ENCODE measurements at regions not wholly inside any gene's neighbourhood (a gene's known extent, or its start where the extent isn't known, plus 50 kb on each side); places are given as distances from the start of the nearest gene placed in this dataset.

GRCh38 chr6:56349194-56349593 lies 101.8 kb upstream of the COL21A1 start:
- in situ Hi-C loops (cut with MboI; ENCODE audit: low sequenced_read_pairs), result no loop called here

- in situ Hi-C loops (cut with MboI; ENCODE audit: low sequenced_read_pairs), result no loop called here
Observed at GRCh38 chr6:56348578-56348977, 101.2 kb upstream of the COL21A1 start.

GRCh38 chr6:56347526-56347925 lies 100.1 kb upstream of the COL21A1 start:
- in situ Hi-C loops (cut with MboI; ENCODE audit: low sequenced_read_pairs), result no loop called here

GRCh38 chr6:56346958-56347357 lies 99.6 kb upstream of the COL21A1 start:
- in situ Hi-C loops (cut with MboI; ENCODE audit: low sequenced_read_pairs), result no loop called here

GRCh38 chr6:56345376-56345995 lies 98.1 kb upstream of the COL21A1 start:
- in situ Hi-C loops (cut with MboI; ENCODE audit: low sequenced_read_pairs), result no loop called here

- in situ Hi-C loops (cut with MboI; ENCODE audit: low sequenced_read_pairs), result no loop called here
Observed at GRCh38 chr6:56343295-56343694, 95.9 kb upstream of the COL21A1 start.

GRCh38 chr6:56339524-56339923 lies 92.1 kb upstream of the COL21A1 start:
- in situ Hi-C loops (cut with MboI; ENCODE audit: low sequenced_read_pairs), result no loop called here

GRCh38 chr6:56335726-56336125 lies 88.3 kb upstream of the COL21A1 start:
- in situ Hi-C loops (cut with MboI; ENCODE audit: low sequenced_read_pairs), result no loop called here

GRCh38 chr6:56334937-56335336 lies 87.6 kb upstream of the COL21A1 start:
- in situ Hi-C loops (cut with MboI; ENCODE audit: low sequenced_read_pairs), result no loop called here

- in situ Hi-C loops (cut with MboI; ENCODE audit: low sequenced_read_pairs), result no loop called here
Observed at GRCh38 chr6:56329271-56330050, 82.1 kb upstream of the COL21A1 start.

- in situ Hi-C loops (cut with MboI; ENCODE audit: low sequenced_read_pairs), result no loop called here
Observed at GRCh38 chr6:56328728-56329090, 81.3 kb upstream of the COL21A1 start.

GRCh38 chr6:56327946-56328727 lies 80.8 kb upstream of the COL21A1 start:
- in situ Hi-C loops (cut with MboI; ENCODE audit: low sequenced_read_pairs), result no loop called here

GRCh38 chr6:56324396-56324795 lies 77.0 kb upstream of the COL21A1 start:
- in situ Hi-C loops (cut with MboI; ENCODE audit: low sequenced_read_pairs), result no loop called here

- in situ Hi-C loops (cut with MboI; ENCODE audit: low sequenced_read_pairs), result no loop called here
Observed at GRCh38 chr6:56318851-56319250, 71.5 kb upstream of the COL21A1 start.

GRCh38 chr6:56314683-56315523 lies 67.5 kb upstream of the COL21A1 start:
- in situ Hi-C loops (cut with MboI; ENCODE audit: low sequenced_read_pairs), result no loop called here

GRCh38 chr6:56311533-56312448 lies 64.4 kb upstream of the COL21A1 start:
- in situ Hi-C loops (cut with MboI; ENCODE audit: low sequenced_read_pairs), result no loop called here

- in situ Hi-C loops (cut with MboI; ENCODE audit: low sequenced_read_pairs), result no loop called here
Observed at GRCh38 chr6:56311061-56311460, 63.7 kb upstream of the COL21A1 start.

GRCh38 chr6:56310241-56310640 lies 62.9 kb upstream of the COL21A1 start:
- in situ Hi-C loops (cut with MboI; ENCODE audit: low sequenced_read_pairs), result no loop called here

GRCh38 chr6:56299916-56300315 lies 52.5 kb upstream of the COL21A1 start:
- in situ Hi-C loops (cut with MboI; ENCODE audit: low sequenced_read_pairs), result loop anchor here (10.0 kb wide), 1 partner anchor 315 kb away; no protein-coding TSS in a partner anchor

Data from HL-60/S4 treated with phorbol 12-myristate 13-acetate at 8.2 ng/mL for 4 days and 3 days (cell line).